Body of pancreas (tissue), 4 donors: ENCODE measurements at regions not wholly inside any gene's neighbourhood (a gene's known extent, or its start where the extent isn't known, plus 50 kb on each side); places are given as distances from the start of the nearest gene placed in this dataset.

Experiments
- ATAC-seq: fragments of 150-250 bp; one replicate; pipeline ENCODE4 v1.9.1; 2016
- DNase-seq, 4 donors: peaks; one replicate each; pipeline ENCODE4 v3.0.0-alpha.2; 2019
- H3K27ac ChIP-seq, 4 donors: fragments of 200-600 bp; sonication (generic); 1 replicate in 3 of 4; 2 replicates in 1 of 4; pipeline versions ENCODE4 v1.5.1 to v1.6.1; 2016 to 2019; ENCODE audit warnings: mild to moderate bottlenecking in 1 of 4, mixed read lengths in 1 of 4, moderate library complexity in 1 of 4
- H3K27me3 ChIP-seq, 2 donors: fragments of 200-600 bp; sonication (generic); one replicate each; pipeline ENCODE4 v1.6.0; 2016; ENCODE audit warnings: mild to moderate bottlenecking in 1 of 2
- H3K36me3 ChIP-seq, 2 donors: fragments of 200-600 bp; sonication (generic); replicated peaks in 1 of 2; 2 replicates each; pipeline ENCODE4 v1.5.1; 2016; ENCODE audit warnings: low read depth in 2 of 2; ENCODE audit not compliant: insufficient read depth in 1 of 2
- H3K4me1 ChIP-seq: fragments of 200-600 bp; sonication (generic); one replicate; pipeline ENCODE4 v1.6.0; 2016
- H3K4me3 ChIP-seq, 2 donors: fragments of 200-600 bp; sonication (generic); 1 replicate in 1 of 2; 2 replicates in 1 of 2; pipeline ENCODE4 v1.5.1; 2016 to 2019
- H3K9me3 ChIP-seq, 3 donors: fragments of 200-600 bp; sonication (generic); 1 replicate in 2 of 3; 2 replicates in 1 of 3; pipeline ENCODE4 v1.5.1; 2016
- POLR2A ChIP-seq, 3 donors: fragments of 450-650 bp; IDR thresholded peaks; one replicate each; pipeline ENCODE4 v1.6.1; 2016; ENCODE audit warnings: antibody characterized with exemption in 3 of 3, mild to moderate bottlenecking in 2 of 3
- WGBS, 2 donors: methylation state at CpG; one replicate each; pipeline ENCODE4 v1.1.5; 2017; 5-methylcytosine and 5-hydroxymethylcytosine counted together
- intact Hi-C: fragments of 100-400 bp; cut with DNase I; formaldehyde crosslinking; loops from one replicate; pipeline ENCODE4 v1.15.1; 2023
- TF ChIP-seq, protein P1 (sequence below), 7 experiments: fragments of 450-650 bp in 4 of 7; fragments of 200-600 bp in 3 of 7; sonication (generic) in 3 of 7; IDR thresholded peaks; one replicate each; pipeline ENCODE4 v1.5.1; 2016 to 2019; ENCODE audit warnings: antibody characterized with exemption in 7 of 7

- TF ChIP-seq, protein P1, sequence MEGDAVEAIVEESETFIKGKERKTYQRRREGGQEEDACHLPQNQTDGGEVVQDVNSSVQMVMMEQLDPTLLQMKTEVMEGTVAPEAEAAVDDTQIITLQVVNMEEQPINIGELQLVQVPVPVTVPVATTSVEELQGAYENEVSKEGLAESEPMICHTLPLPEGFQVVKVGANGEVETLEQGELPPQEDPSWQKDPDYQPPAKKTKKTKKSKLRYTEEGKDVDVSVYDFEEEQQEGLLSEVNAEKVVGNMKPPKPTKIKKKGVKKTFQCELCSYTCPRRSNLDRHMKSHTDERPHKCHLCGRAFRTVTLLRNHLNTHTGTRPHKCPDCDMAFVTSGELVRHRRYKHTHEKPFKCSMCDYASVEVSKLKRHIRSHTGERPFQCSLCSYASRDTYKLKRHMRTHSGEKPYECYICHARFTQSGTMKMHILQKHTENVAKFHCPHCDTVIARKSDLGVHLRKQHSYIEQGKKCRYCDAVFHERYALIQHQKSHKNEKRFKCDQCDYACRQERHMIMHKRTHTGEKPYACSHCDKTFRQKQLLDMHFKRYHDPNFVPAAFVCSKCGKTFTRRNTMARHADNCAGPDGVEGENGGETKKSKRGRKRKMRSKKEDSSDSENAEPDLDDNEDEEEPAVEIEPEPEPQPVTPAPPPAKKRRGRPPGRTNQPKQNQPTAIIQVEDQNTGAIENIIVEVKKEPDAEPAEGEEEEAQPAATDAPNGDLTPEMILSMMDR (IDR thresholded peaks at IDR 0.05), result no peak
- no peak for TF ChIP-seq POLR2A (IDR thresholded peaks at IDR 0.05)
- Histone ChIP-seq H3K4me3 (no peak overlapping the region), H3K4me1 (no peaks in the 10 kb centered on the region), H3K36me3 (no peaks in the 10 kb centered on the region), H3K27ac (no peak overlapping the region), H3K27me3 (no peaks in the 10 kb centered on the region), H3K9me3 (no peaks in the 10 kb centered on the region)
- DNase-seq (no peak), ATAC-seq (no peak)
- intact Hi-C loops, result no loop called here
Measured at GRCh38 chr4:81776794-81777193, 305.1 kb upstream of the RASGEF1B start.

DNA sequence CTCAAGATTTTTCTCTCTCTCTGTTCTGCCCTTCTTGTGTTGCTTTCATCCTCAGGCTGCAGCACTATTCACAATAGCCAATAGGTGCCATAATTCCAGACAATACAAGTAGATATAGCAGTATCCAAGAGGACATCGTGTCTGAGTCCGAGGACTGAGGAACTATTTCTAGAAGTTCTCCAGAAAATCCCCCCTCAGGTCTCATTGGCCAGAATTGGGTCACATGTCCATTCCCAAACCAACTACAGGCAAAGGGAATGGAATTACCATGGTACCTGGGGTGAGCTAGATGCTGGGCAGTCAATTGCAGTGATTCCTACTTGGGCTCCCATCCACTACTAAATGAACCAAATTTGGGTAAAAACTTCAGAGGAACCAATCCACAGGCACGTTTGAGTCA is 301.9 kb upstream of the RASGEF1B start:
- Histone ChIP-seq H3K9me3 (no peaks in the 10 kb centered on the region), H3K4me1 (no peaks in the 10 kb centered on the region), H3K27ac (no peak overlapping the region), H3K4me3 (no peak overlapping the region), H3K36me3 (no peaks in the 10 kb centered on the region), H3K27me3 (no peaks in the 10 kb centered on the region)
- TF ChIP-seq, protein P1 (IDR thresholded peaks at IDR 0.05), result no peak
- TF ChIP-seq POLR2A (IDR thresholded peaks at IDR 0.05), result no peak
- no peak for ATAC-seq
- 72 to 76% methylated on average over 3 of the region's 3 CpGs for WGBS, 2 donors
- intact Hi-C loops, result no loop called here
- no peak for DNase-seq

DNA sequence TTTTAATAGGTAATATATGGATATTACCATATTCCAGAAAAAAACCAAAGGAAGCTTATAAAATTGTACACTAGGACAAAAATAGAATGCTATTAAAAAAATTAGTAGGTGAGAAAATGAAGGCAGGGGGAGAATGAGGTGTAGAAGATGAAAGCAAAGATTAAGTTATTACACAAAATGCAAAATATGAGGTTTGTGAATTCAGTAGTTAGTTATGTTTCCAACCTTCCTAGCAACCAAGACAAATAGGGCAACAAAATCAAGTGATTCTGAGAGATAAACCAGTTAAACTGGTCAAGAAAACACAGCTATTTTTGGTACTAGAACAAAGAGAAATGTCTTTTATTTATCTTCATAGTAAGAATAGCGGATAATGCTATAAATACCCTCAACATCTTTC is 300.0 kb upstream of the RASGEF1B start:
- WGBS, 2 donors, result 75 to 86% methylated on average over 1 of the region's 1 CpG
- TF ChIP-seq, protein P1 (IDR thresholded peaks at IDR 0.05), result no peak
- TF ChIP-seq POLR2A (IDR thresholded peaks at IDR 0.05), result no peak
- Histone ChIP-seq H3K27ac (no peak overlapping the region), H3K9me3 (no peaks in the 10 kb centered on the region), H3K4me3 (no peak overlapping the region), H3K27me3 (no peaks in the 10 kb centered on the region), H3K4me1 (no peaks in the 10 kb centered on the region), H3K36me3 (no peaks in the 10 kb centered on the region)
- DNase-seq (no peak), ATAC-seq (no peak)
- intact Hi-C loops, result no loop called here

GRCh38 chr4:81769244-81769643 is 297.5 kb upstream of the RASGEF1B start:
- intact Hi-C loops, result no loop called here
- H3K4me3 ChIP-seq, result no peak overlapping the region
- WGBS, 2 donors, result 68 to 79% methylated on average over 2 of the region's 2 CpGs
- H3K4me1 ChIP-seq, result no peaks in the 10 kb centered on the region
- ATAC-seq, result no peak
- H3K36me3 ChIP-seq, result no peaks in the 10 kb centered on the region
- H3K27me3 ChIP-seq, result no peaks in the 10 kb centered on the region
- H3K27ac ChIP-seq, result no peak overlapping the region
- no peaks in the 10 kb centered on the region for H3K9me3 ChIP-seq
- DNase-seq, result no peak
- TF ChIP-seq, protein P1 (IDR thresholded peaks at IDR 0.05), result no peak
- no peak for TF ChIP-seq POLR2A (IDR thresholded peaks at IDR 0.05)

- 100% methylated on average over 1 of the region's 1 CpG for WGBS, 2 donors
- no peaks in the 10 kb centered on the region for H3K27me3 ChIP-seq
- no peaks in the 10 kb centered on the region for H3K36me3 ChIP-seq
- H3K4me3 ChIP-seq, result no peak overlapping the region
- intact Hi-C loops, result no loop called here
- ATAC-seq, result no peak
- no peak for DNase-seq
- H3K4me1 ChIP-seq, result no peaks in the 10 kb centered on the region
- H3K9me3 ChIP-seq, result no peaks in the 10 kb centered on the region
- no peak for TF ChIP-seq POLR2A (IDR thresholded peaks at IDR 0.05)
- TF ChIP-seq, protein P1 (IDR thresholded peaks at IDR 0.05), result no peak
- no peak overlapping the region for H3K27ac ChIP-seq
Measured at GRCh38 chr4:81758574-81759264, 287.0 kb upstream of the RASGEF1B start.
